ENCODE measurements at regions not wholly inside any gene's neighbourhood (a gene's known extent, or its start where the extent isn't known, plus 50 kb on each side); places are given as distances from the start of the nearest gene placed in this dataset.

- TF ChIP-seq ZNF800 (CRISPR knock-in tag; IDR thresholded peaks at IDR 0.05) = no peak
- no peak for TF ChIP-seq ZNF24 (IDR thresholded peaks at IDR 0.05)
- TF ChIP-seq ZNF788 (CRISPR knock-in tag; IDR thresholded peaks at IDR 0.05; ENCODE audit: borderline replicate concordance) = no peak
- no peak for TF ChIP-seq NFATC3 (CRISPR knock-in tag; IDR thresholded peaks at IDR 0.05)
- TF ChIP-seq BRCA1 (CRISPR knock-in tag; IDR thresholded peaks at IDR 0.05) = no peak
- TF ChIP-seq ZSCAN5A (CRISPR knock-in tag; IDR thresholded peaks at IDR 0.05; ENCODE audit: borderline replicate concordance) = no peak
- no peak for TF ChIP-seq USF2 (IDR thresholded peaks at IDR 0.05; ENCODE audit: low read depth, low read length)
- no peak for TF ChIP-seq USF2 (CRISPR knock-in tag; IDR thresholded peaks at IDR 0.05; ENCODE audit: borderline replicate concordance)
Measured at GRCh38 chr22:22836635-22837034, 51.0 kb upstream of the IGLL5 start.

Measured in HepG2 (cell line).